IMR-90 (cell line): ENCODE measurements at regions not wholly inside any gene's neighbourhood (a gene's known extent, or its start where the extent isn't known, plus 50 kb on each side); places are given as distances from the start of the nearest gene placed in this dataset.

Experiments used
- ATAC-seq: fragments of 200-7000 bp; cut with Tn5 transposase; 2 replicates; pipeline ENCODE4 v1.9.1; 2020; ENCODE audit warnings: low read depth, mild to moderate bottlenecking, moderate library complexity
- BruUV-seq: library from RNA; stranded (reverse); fragments of 400-500 nt; replicated peaks from 2 replicates; lab custom pipeline; 2021; lab: Mats Ljungman, UMichigan
- CTCF ChIA-PET: fragments of 300-600 bp; formaldehyde crosslinking; extraction: SDS; loops from one replicate; lab custom pipeline; 2021; ENCODE audit warnings: antibody characterized with exemption; lab: Yijun Ruan, JAX
- POLR2A ChIA-PET: fragments of 300-600 bp; sonication (Branson Sonifier 250); formaldehyde crosslinking; loops from one replicate; lab custom pipeline; 2022; ENCODE audit warnings: antibody characterized with exemption; ENCODE audit not compliant: unreplicated experiment; lab: Charles Lee
- DNase-seq: peaks from one replicate; pipeline ENCODE4 v3.0.0; 2013
- H2AFZ ChIP-seq: replicated peaks from 2 replicates; pipeline ENCODE3; 2013; ENCODE audit warnings: low read length, mild to moderate bottlenecking; ENCODE audit not compliant: poor library complexity
- H2AK5ac ChIP-seq: 2 replicates; pipeline ENCODE4 v1.6.1; 2013; ENCODE audit warnings: low read depth, low read length, inconsistent platforms
- H2AK9ac ChIP-seq: replicated peaks from 2 replicates; pipeline ENCODE3; 2013; ENCODE audit warnings: mild to moderate bottlenecking, low read depth, low read length, moderate library complexity; ENCODE audit not compliant: poor library complexity
- H2BK120ac ChIP-seq: 2 replicates; pipeline ENCODE4 v1.6.1; 2013; ENCODE audit warnings: low read depth, low read length, inconsistent platforms
- H2BK15ac ChIP-seq: 3 replicates; pipeline ENCODE4 v1.6.1; 2013; ENCODE audit warnings: low read depth, low read length, inconsistent platforms
- H2BK20ac ChIP-seq: 2 replicates; pipeline ENCODE4 v1.6.1; 2013; ENCODE audit warnings: low read depth, mild to moderate bottlenecking, inconsistent platforms, low read length, moderate library complexity
- H2BK5ac ChIP-seq: 2 replicates; pipeline ENCODE4 v1.6.1; 2013; ENCODE audit warnings: mild to moderate bottlenecking, low read depth, low read length, inconsistent platforms; ENCODE audit not compliant: poor library complexity, severe bottlenecking
- H3K14ac ChIP-seq: replicated peaks from 2 replicates; pipeline ENCODE4 v1.6.1; 2013; ENCODE audit warnings: low read depth, low read length, inconsistent platforms
- H3K18ac ChIP-seq: 2 replicates; pipeline ENCODE4 v1.6.1; 2013; ENCODE audit warnings: low read depth, low read length, control low read depth
- H3K23ac ChIP-seq: 2 replicates; pipeline ENCODE4 v1.6.1; 2013; ENCODE audit warnings: low read depth, low read length, inconsistent platforms
- H3K27ac ChIP-seq: 2 replicates; pipeline ENCODE4 v1.5.1; 2013; ENCODE audit warnings: mild to moderate bottlenecking, control low read depth, low read length; ENCODE audit not compliant: insufficient read depth
- H3K27me3 ChIP-seq: 2 replicates; pipeline ENCODE4 v1.6.1; 2013; ENCODE audit warnings: low read length; ENCODE audit not compliant: control insufficient read depth, insufficient read depth
- H3K36me3 ChIP-seq: 2 replicates; pipeline ENCODE4 v1.6.1; 2013; ENCODE audit warnings: low read length, mixed read lengths; ENCODE audit not compliant: control insufficient read depth, insufficient read depth
- H3K4ac ChIP-seq: 2 replicates; pipeline ENCODE4 v1.6.1; 2013; ENCODE audit warnings: low read depth, low read length, inconsistent platforms
- H3K4me1 ChIP-seq: 2 replicates; pipeline ENCODE4 v1.6.1; 2013; ENCODE audit warnings: low read length, mixed read lengths; ENCODE audit not compliant: control insufficient read depth, insufficient read depth
- H3K4me2 ChIP-seq: 2 replicates; pipeline ENCODE4 v1.6.1; 2013; ENCODE audit warnings: low read depth, mild to moderate bottlenecking, control low read depth, low read length, moderate library complexity
- H3K4me3 ChIP-seq: 2 replicates; pipeline ENCODE4 v1.5.1; 2013; ENCODE audit warnings: low read depth, mild to moderate bottlenecking, control low read depth, low read length, moderate library complexity; ENCODE audit not compliant: insufficient read depth
- H3K56ac ChIP-seq: 2 replicates; pipeline ENCODE4 v1.6.1; 2013; ENCODE audit warnings: low read length, inconsistent platforms; ENCODE audit not compliant: insufficient read depth; ENCODE audit errors: extremely low read depth
- H3K79me1 ChIP-seq, 2 experiments: 2 replicates each; pipeline ENCODE4 v1.6.1; 2013; ENCODE audit warnings: low read length in 2 of 2, inconsistent platforms in 1 of 2, low read depth in 1 of 2
- H3K9ac ChIP-seq: 2 replicates; pipeline ENCODE4 v1.6.1; 2013; ENCODE audit warnings: low read depth, low read length, control low read depth
- H3K9me1 ChIP-seq: 2 replicates; pipeline ENCODE4 v1.6.1; 2013; ENCODE audit warnings: low read length, inconsistent platforms; ENCODE audit not compliant: insufficient read depth
- H3K9me3 ChIP-seq: 2 replicates; pipeline ENCODE4 v1.6.1; 2013; ENCODE audit warnings: low read length; ENCODE audit not compliant: control insufficient read depth, insufficient read depth
- H4K20me1 ChIP-seq: 2 replicates; pipeline ENCODE4 v1.6.1; 2013; ENCODE audit warnings: low read length, inconsistent platforms; ENCODE audit not compliant: insufficient read depth
- H4K5ac ChIP-seq: 2 replicates; pipeline ENCODE4 v1.6.1; 2013; ENCODE audit warnings: mild to moderate bottlenecking, low read depth, low read length, control low read depth
- H4K8ac ChIP-seq, 2 experiments: 2 replicates each; pipeline ENCODE4 v1.6.1; 2013; ENCODE audit warnings: low read depth in 2 of 2, low read length in 2 of 2, control low read depth in 1 of 2, inconsistent platforms in 1 of 2
- H4K91ac ChIP-seq: 2 replicates; pipeline ENCODE4 v1.6.1; 2013; ENCODE audit warnings: low read depth, low read length, inconsistent platforms; ENCODE audit not compliant: insufficient read depth
- BHLHE40 ChIP-seq: fragments of 150-350 bp; IDR thresholded peaks from 2 replicates; pipeline ENCODE4 v1.6.1; 2016; ENCODE audit warnings: mild to moderate bottlenecking, low read depth, low read length
- CEBPB ChIP-seq: IDR thresholded peaks from 2 replicates; pipeline ENCODE4 v1.6.1; 2012; ENCODE audit warnings: low read depth, low read length, improper control_type of control experiment
- FOS ChIP-seq: fragments of 150-350 bp; IDR thresholded peaks from 2 replicates; pipeline ENCODE4 v1.6.1; 2016; ENCODE audit warnings: low read depth, low read length
- MAFK ChIP-seq: IDR thresholded peaks from 2 replicates; pipeline ENCODE4 v1.6.1; 2012; ENCODE audit warnings: low read depth, low read length, improper control_type of control experiment
- POLR2A ChIP-seq: IDR thresholded peaks from 2 replicates; pipeline ENCODE4 v1.6.1; 2012; ENCODE audit warnings: mild to moderate bottlenecking, low read depth, low read length
- RCOR1 ChIP-seq: IDR thresholded peaks from 2 replicates; pipeline ENCODE4 v1.6.1; 2012; ENCODE audit warnings: mild to moderate bottlenecking, low read length, improper control_type of control experiment; ENCODE audit not compliant: insufficient replicate concordance
- RFX5 ChIP-seq: IDR thresholded peaks from 2 replicates; pipeline ENCODE4 v1.8.0; 2012; ENCODE audit warnings: low read depth, mild to moderate bottlenecking, low read length, moderate library complexity
- SMC3 ChIP-seq: fragments of 150-350 bp; IDR thresholded peaks from 2 replicates; pipeline ENCODE4 v1.6.1; 2016; ENCODE audit warnings: low read depth, mild to moderate bottlenecking, antibody characterized with exemption, low read length, moderate library complexity
- WGBS, 2 experiments: methylation state at CpG; one replicate each; pipeline versions ENCODE4 v1.1.5 to v1.1.7; 2013; ENCODE audit warnings: missing lambda C conversion rate in 2 of 2; ENCODE audit not compliant: insufficient read length in 1 of 2; ENCODE audit errors: extremely low coverage in 2 of 2; 5-methylcytosine and 5-hydroxymethylcytosine counted together
- dilution Hi-C: fragments of 300-500 bp; cut with HindIII; formaldehyde crosslinking; loops from one replicate; pipeline ENCODE4 v1.14.3; 2018; ENCODE audit warnings: low sequenced_read_pairs; ENCODE audit not compliant: unreplicated experiment
- in situ Hi-C: fragments of 300-500 bp; cut with MboI; formaldehyde crosslinking; loops from 3 replicates; pipeline ENCODE4 v1.14.3; 2019; ENCODE audit warnings: low sequenced_read_pairs, inconsistent platforms, mixed read lengths
- intact Hi-C: fragments of 100-400 bp; cut with micrococcal nuclease; formaldehyde crosslinking; loops from 2 replicates; pipeline ENCODE4 v1.10.0; 2022

- Histone ChIP-seq H3K14ac (peak overlapping the region; percentile 71), H3K27ac (peak overlapping the region; percentile 95), H4K8ac (peak overlapping the region; percentile 65 to 79), H2AK5ac (peak overlapping the region; percentile 38), H3K4me2 (peak overlapping the region; percentile 36), H3K4me3 (no peak overlapping the region), H3K27me3 (no peaks in the 10 kb centered on the region), H3K36me3 (no peaks in the 10 kb centered on the region), H2BK5ac (peak overlapping the region; percentile 90), H4K91ac (peak overlapping the region; percentile 91), H3K9me3 (no peaks in the 10 kb centered on the region), H2BK120ac (peak overlapping the region; percentile 96), H3K4ac (peak overlapping the region; percentile 91), H2BK15ac (peak overlapping the region; percentile 36), H3K18ac (peak overlapping the region; percentile 75), H3K56ac (peak overlapping the region; percentile 77), H3K4me1 (peaks cover 29% of the 10 kb centered on the region), H3K9ac (peak overlapping the region; percentile 85), H2BK20ac (peak overlapping the region; percentile 96), H3K79me1 (peaks cover 2 to 19% of the 10 kb centered on the region in 2 experiments; a peak in 2 of 4 replicates), H4K5ac (peak overlapping the region; percentile 98), H4K20me1 (no peaks in the 10 kb centered on the region), H3K9me1 (peaks cover 18% of the 10 kb centered on the region), H2AFZ (peak overlapping the region; percentile 82), H3K23ac (peak overlapping the region; percentile 78), H2AK9ac (peak overlapping the region; percentile 4)
- ChIA-PET CTCF (no interaction called here), POLR2A (interaction anchor here (0.6 kb wide), 1 partner anchor 288 kb away, joined by 5 read pairs; no protein-coding TSS in a partner anchor)
- dilution Hi-C loops, result no loop called here
- 33% methylated on average over 1 of the region's 4 CpGs; no CpG with 5 or more reads in 1 of the 2 experiments for whole genome bisulfite sequencing, 2 experiments
- intact Hi-C loops, result loop anchor here (5.0 kb wide), 1 partner anchor 225 kb away; no protein-coding TSS in a partner anchor
- in situ Hi-C loops, result no loop called here
- DNase-seq, result peak; percentile 78
- TF ChIP-seq POLR2A (no peak), CEBPB (no peak), RFX5 (no peak), FOS (no peak), SMC3 (no peak), RCOR1 (no peak), MAFK (no peak), BHLHE40 (no peak)
- BruUV-seq, result no TSS peak
- peak; percentile 54 for ATAC-seq
These were observed 185.8 kb downstream of the PCSK1 start for GRCh38 chr5:96247097-96247701.
